COLO668 (cell line): ENCODE measurements at regions not wholly inside any gene's neighbourhood (a gene's known extent, or its start where the extent isn't known, plus 50 kb on each side); places are given as distances from the start of the nearest gene placed in this dataset.
A peak's percentile ranks its signal among the peaks of the same experiment; 100 is the strongest.

ENCODE experiments used
- DNase-seq: peaks from one replicate; lab custom pipeline; 2025; ENCODE audit not compliant: unreplicated experiment; lab: John Stamatoyannopoulos, UW

- no peak for DNase-seq
Measured at GRCh38 chr1:238324211-238324864, 433.6 kb upstream of the ZP4 start.

GRCh38 chr1:238323490-238323889 lies 432.8 kb upstream of the ZP4 start:
- no peak for DNase-seq

GRCh38 chr1:238319957-238320356 lies 429.2 kb upstream of the ZP4 start:
- no peak for DNase-seq

GRCh38 chr1:238318294-238319110 lies 427.8 kb upstream of the ZP4 start:
- no peak for DNase-seq

GRCh38 chr1:238312969-238313368 lies 422.2 kb upstream of the ZP4 start:
- DNase-seq, result no peak

GRCh38 chr1:238306411-238306810 lies 415.7 kb upstream of the ZP4 start:
- DNase-seq, result no peak

- DNase-seq, result no peak
Measured at GRCh38 chr1:238302646-238303045, 411.9 kb upstream of the ZP4 start.

- no peak for DNase-seq
Measured at GRCh38 chr1:238296371-238296770, 405.6 kb upstream of the ZP4 start.

GRCh38 chr1:238293075-238293474 lies 402.4 kb upstream of the ZP4 start:
- DNase-seq, result no peak

- DNase-seq, result no peak
Measured at GRCh38 chr1:238281418-238281817, 390.7 kb upstream of the ZP4 start.

GRCh38 chr1:238279694-238280380 lies 389.1 kb upstream of the ZP4 start:
- no peak for DNase-seq

GRCh38 chr1:238272145-238272544 lies 381.4 kb upstream of the ZP4 start:
- no peak for DNase-seq

- DNase-seq, result no peak
Measured at GRCh38 chr1:238265866-238266265, 375.1 kb upstream of the ZP4 start.

- no peak for DNase-seq
Measured at GRCh38 chr1:238264951-238265350, 374.2 kb upstream of the ZP4 start.

- no peak for DNase-seq
Measured at GRCh38 chr1:238258510-238258909, 367.8 kb upstream of the ZP4 start.

- DNase-seq, result no peak
Measured at GRCh38 chr1:238257018-238257621, 366.4 kb upstream of the ZP4 start.

GRCh38 chr1:238254935-238255334 lies 364.2 kb upstream of the ZP4 start:
- DNase-seq, result no peak

- DNase-seq, result peak; percentile 54
Measured at GRCh38 chr1:238252033-238252802, 361.5 kb upstream of the ZP4 start.

- DNase-seq, result no peak
Measured at GRCh38 chr1:238248356-238248755, 357.6 kb upstream of the ZP4 start.

GRCh38 chr1:238242181-238242580 lies 351.5 kb upstream of the ZP4 start:
- DNase-seq, result no peak

- DNase-seq, result no peak
Measured at GRCh38 chr1:238241607-238242006, 350.9 kb upstream of the ZP4 start.
